Neutrophil (primary cell): ENCODE measurements at regions not wholly inside any gene's neighbourhood (a gene's known extent, or its start where the extent isn't known, plus 50 kb on each side); places are given as distances from the start of the nearest gene placed in this dataset.

Source experiments
- H3K27ac ChIP-seq: fragments of 200-600 bp; sonication (generic); 2 replicates; pipeline ENCODE4 v1.5.1; 2016; ENCODE audit warnings: mild to moderate bottlenecking, moderate library complexity
- H3K27me3 ChIP-seq: fragments of 200-600 bp; sonication (generic); 2 replicates; pipeline ENCODE4 v1.6.0; 2016; ENCODE audit warnings: mild to moderate bottlenecking
- H3K36me3 ChIP-seq: fragments of 200-600 bp; sonication (generic); 2 replicates; pipeline ENCODE4 v1.5.1; 2017
- H3K4me1 ChIP-seq, 2 experiments: fragments of 200-600 bp in 1 of 2; sonication (generic) in 1 of 2; 1 replicate in 1 of 2; 2 replicates in 1 of 2; pipeline versions ENCODE4 v1.5.1 to v1.6.1; 2013 to 2016; ENCODE audit warnings: low read depth in 1 of 2, low read length in 1 of 2, mild to moderate bottlenecking in 1 of 2, moderate library complexity in 1 of 2; ENCODE audit not compliant: control insufficient read depth in 1 of 2, insufficient read depth in 1 of 2
- H3K4me3 ChIP-seq, 2 experiments: fragments of 200-600 bp in 1 of 2; sonication (generic) in 1 of 2; 1 replicate in 1 of 2; 2 replicates in 1 of 2; pipeline ENCODE4 v1.5.1; 2013 to 2016; ENCODE audit warnings: low read depth in 1 of 2, low read length in 1 of 2, mild to moderate bottlenecking in 1 of 2, moderate library complexity in 1 of 2
- H3K9me3 ChIP-seq: fragments of 200-600 bp; sonication (generic); 2 replicates; pipeline ENCODE4 v1.5.1; 2016
- CTCF ChIP-seq: fragments of 200-600 bp; sonication (generic); IDR thresholded peaks from 2 replicates; pipeline ENCODE4 v1.5.1; 2016; ENCODE audit warnings: antibody characterized with exemption

GRCh38 chr2:123283431-123283830 is 741.7 kb upstream of the CNTNAP5 start:
- TF ChIP-seq CTCF = no peak
- H3K9me3 ChIP-seq = no peaks in the 10 kb centered on the region
- no peaks in the 10 kb centered on the region for H3K4me1 ChIP-seq
- H3K27me3 ChIP-seq = no peaks in the 10 kb centered on the region
- H3K27ac ChIP-seq = no peak overlapping the region
- no peak overlapping the region for H3K4me3 ChIP-seq
- H3K36me3 ChIP-seq = no peaks in the 10 kb centered on the region

GRCh38 chr2:123303731-123304130 is 721.4 kb upstream of the CNTNAP5 start:
- Histone ChIP-seq H3K27ac (no peak overlapping the region), H3K9me3 (no peaks in the 10 kb centered on the region), H3K27me3 (no peaks in the 10 kb centered on the region), H3K4me3 (no peak overlapping the region), H3K4me1 (no peaks in the 10 kb centered on the region), H3K36me3 (no peaks in the 10 kb centered on the region)
- TF ChIP-seq CTCF = no peak
